ENCODE measurements at regions not wholly inside any gene's neighbourhood (a gene's known extent, or its start where the extent isn't known, plus 50 kb on each side); places are given as distances from the start of the nearest gene placed in this dataset.

DNA sequence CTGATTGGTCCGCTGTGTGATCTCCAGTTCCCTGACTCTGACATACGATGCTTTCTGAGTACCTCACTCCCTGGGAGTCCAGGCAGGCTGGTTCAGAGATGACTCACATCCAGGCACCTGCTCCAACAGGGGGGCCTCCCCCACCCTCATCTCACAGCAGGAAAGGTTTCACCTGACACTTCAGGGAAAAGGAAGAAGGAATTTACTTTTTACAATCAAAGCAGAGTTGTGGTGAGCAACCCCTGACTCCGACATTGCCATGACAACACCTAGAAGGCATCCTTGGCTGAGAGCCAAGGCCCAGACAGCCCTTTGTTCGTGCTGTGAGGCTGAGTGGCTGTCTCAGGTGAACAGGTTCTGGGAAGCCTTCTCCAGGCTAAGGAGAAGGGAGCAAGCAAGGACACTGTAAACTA, 164.6 kb upstream of the GJB5 start:
- TF ChIP-seq EZH2phosphoT487 (IDR thresholded peaks at IDR 0.05; ENCODE audit: unreplicated experiment): no peak
- TF ChIP-seq, protein P1, sequence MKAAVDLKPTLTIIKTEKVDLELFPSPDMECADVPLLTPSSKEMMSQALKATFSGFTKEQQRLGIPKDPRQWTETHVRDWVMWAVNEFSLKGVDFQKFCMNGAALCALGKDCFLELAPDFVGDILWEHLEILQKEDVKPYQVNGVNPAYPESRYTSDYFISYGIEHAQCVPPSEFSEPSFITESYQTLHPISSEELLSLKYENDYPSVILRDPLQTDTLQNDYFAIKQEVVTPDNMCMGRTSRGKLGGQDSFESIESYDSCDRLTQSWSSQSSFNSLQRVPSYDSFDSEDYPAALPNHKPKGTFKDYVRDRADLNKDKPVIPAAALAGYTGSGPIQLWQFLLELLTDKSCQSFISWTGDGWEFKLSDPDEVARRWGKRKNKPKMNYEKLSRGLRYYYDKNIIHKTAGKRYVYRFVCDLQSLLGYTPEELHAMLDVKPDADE (IDR thresholded peaks at IDR 0.05): no peak
- TF ChIP-seq, protein P2, sequence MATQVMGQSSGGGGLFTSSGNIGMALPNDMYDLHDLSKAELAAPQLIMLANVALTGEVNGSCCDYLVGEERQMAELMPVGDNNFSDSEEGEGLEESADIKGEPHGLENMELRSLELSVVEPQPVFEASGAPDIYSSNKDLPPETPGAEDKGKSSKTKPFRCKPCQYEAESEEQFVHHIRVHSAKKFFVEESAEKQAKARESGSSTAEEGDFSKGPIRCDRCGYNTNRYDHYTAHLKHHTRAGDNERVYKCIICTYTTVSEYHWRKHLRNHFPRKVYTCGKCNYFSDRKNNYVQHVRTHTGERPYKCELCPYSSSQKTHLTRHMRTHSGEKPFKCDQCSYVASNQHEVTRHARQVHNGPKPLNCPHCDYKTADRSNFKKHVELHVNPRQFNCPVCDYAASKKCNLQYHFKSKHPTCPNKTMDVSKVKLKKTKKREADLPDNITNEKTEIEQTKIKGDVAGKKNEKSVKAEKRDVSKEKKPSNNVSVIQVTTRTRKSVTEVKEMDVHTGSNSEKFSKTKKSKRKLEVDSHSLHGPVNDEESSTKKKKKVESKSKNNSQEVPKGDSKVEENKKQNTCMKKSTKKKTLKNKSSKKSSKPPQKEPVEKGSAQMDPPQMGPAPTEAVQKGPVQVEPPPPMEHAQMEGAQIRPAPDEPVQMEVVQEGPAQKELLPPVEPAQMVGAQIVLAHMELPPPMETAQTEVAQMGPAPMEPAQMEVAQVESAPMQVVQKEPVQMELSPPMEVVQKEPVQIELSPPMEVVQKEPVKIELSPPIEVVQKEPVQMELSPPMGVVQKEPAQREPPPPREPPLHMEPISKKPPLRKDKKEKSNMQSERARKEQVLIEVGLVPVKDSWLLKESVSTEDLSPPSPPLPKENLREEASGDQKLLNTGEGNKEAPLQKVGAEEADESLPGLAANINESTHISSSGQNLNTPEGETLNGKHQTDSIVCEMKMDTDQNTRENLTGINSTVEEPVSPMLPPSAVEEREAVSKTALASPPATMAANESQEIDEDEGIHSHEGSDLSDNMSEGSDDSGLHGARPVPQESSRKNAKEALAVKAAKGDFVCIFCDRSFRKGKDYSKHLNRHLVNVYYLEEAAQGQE (IDR thresholded peaks at IDR 0.05; ENCODE audit: unreplicated experiment): no peak
- no peak for TF ChIP-seq STAT1 (IDR thresholded peaks at IDR 0.05; ENCODE audit: unreplicated experiment)
- no peak for TF ChIP-seq ZNF331 (CRISPR knock-in tag; IDR thresholded peaks at IDR 0.05; ENCODE audit: low read depth)
- TF ChIP-seq CREB1 (CRISPR knock-in tag; IDR thresholded peaks at IDR 0.05; ENCODE audit: low read depth): no peak
- TF ChIP-seq EZH2 (IDR thresholded peaks at IDR 0.05; ENCODE audit: low read depth, unreplicated experiment): no peak
- TF ChIP-seq, protein P3, sequence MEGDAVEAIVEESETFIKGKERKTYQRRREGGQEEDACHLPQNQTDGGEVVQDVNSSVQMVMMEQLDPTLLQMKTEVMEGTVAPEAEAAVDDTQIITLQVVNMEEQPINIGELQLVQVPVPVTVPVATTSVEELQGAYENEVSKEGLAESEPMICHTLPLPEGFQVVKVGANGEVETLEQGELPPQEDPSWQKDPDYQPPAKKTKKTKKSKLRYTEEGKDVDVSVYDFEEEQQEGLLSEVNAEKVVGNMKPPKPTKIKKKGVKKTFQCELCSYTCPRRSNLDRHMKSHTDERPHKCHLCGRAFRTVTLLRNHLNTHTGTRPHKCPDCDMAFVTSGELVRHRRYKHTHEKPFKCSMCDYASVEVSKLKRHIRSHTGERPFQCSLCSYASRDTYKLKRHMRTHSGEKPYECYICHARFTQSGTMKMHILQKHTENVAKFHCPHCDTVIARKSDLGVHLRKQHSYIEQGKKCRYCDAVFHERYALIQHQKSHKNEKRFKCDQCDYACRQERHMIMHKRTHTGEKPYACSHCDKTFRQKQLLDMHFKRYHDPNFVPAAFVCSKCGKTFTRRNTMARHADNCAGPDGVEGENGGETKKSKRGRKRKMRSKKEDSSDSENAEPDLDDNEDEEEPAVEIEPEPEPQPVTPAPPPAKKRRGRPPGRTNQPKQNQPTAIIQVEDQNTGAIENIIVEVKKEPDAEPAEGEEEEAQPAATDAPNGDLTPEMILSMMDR (conservative IDR thresholded peaks at IDR 0.05; ENCODE audit: low read depth in 2 of 2): no peak
- H4K20me1 ChIP-seq (replicated peaks; ENCODE audit: insufficient read depth): no peaks in the 10 kb centered on the region
- H3K27ac ChIP-seq (ENCODE audit: low read depth): no peak overlapping the region
- no peaks in the 10 kb centered on the region for H3K9me2 ChIP-seq (ENCODE audit: insufficient read depth)
- DNase-seq (ENCODE audit: low spot score) (peak; percentile 54), ATAC-seq (peak; percentile 89)
- Mint-ChIP-seq H3K4me3 (no peak overlapping the region), H3K27me3 (ENCODE audit: insufficient read depth, low read depth, poor library complexity) (peaks cover 2% of the 10 kb centered on the region), H3K27ac (no peak overlapping the region), H3K36me3 (ENCODE audit: low read depth) (no peaks in the 10 kb centered on the region), H3K9me3 (no peaks in the 10 kb centered on the region), H3K4me1 (peaks cover 13% of the 10 kb centered on the region)
- no peaks in the 10 kb centered on the region for H3K27me3 ChIP-seq (ENCODE audit: insufficient read depth)
- no peak overlapping the region for H3K4me3 ChIP-seq
- no peak overlapping the region for H3K4me2 ChIP-seq
- peaks cover 8% of the 10 kb centered on the region; the same call in 1 of the 2 replicates for H3K4me1 ChIP-seq (ENCODE audit: insufficient read depth)
- no peaks in the 10 kb centered on the region for H3F3A ChIP-seq (replicated peaks; ENCODE audit: low read depth)
- H3K36me3 ChIP-seq (ENCODE audit: insufficient read depth): no peaks in the 10 kb centered on the region
- no peaks in the 10 kb centered on the region for H3K79me2 ChIP-seq (replicated peaks; ENCODE audit: insufficient read depth)
- no peak overlapping the region for H2AFZ ChIP-seq

Data from GM23338 (cell line).